Pancreas (tissue), 10 donors: ENCODE measurements at regions not wholly inside any gene's neighbourhood (a gene's known extent, or its start where the extent isn't known, plus 50 kb on each side); places are given as distances from the start of the nearest gene placed in this dataset.

ENCODE experiments used
- ATAC-seq, 4 donors: fragments of 200-7000 bp; cut with Tn5 transposase; one replicate each; pipeline versions ENCODE4 v1.8.0 to v1.9.1; 2020; ENCODE audit warnings: mild to moderate bottlenecking in 4 of 4, moderate library complexity in 4 of 4
- DNase-seq, 6 donors: peaks; one replicate each; pipeline ENCODE4 v3.0.0-alpha.2; 2020
- FAIRE-seq: peaks from 2 replicates; lab custom pipeline; 2012; peaks lifted over from hg19 to GRCh38; lab: Jason Lieb, UNC
- H3K27ac ChIP-seq, 4 donors: fragments of 200-600 bp; sonication (generic); 1 replicate in 3 of 4; 2 replicates in 1 of 4; pipeline versions ENCODE4 v1.5.0 to v1.8.0; 2020
- H3K27me3 ChIP-seq, 4 donors: fragments of 200-600 bp; one replicate each; pipeline ENCODE4 v1.8.0; 2021
- H3K36me3 ChIP-seq, 3 donors: fragments of 200-600 bp; sonication (generic) in 1 of 3; one replicate each; pipeline versions ENCODE4 v1.5.0 to v1.8.0; 2020 to 2021
- H3K4me1 ChIP-seq, 3 donors: fragments of 200-600 bp; one replicate each; pipeline ENCODE4 v1.8.0; 2021
- H3K4me3 ChIP-seq, 4 donors: fragments of 200-600 bp; sonication (generic) in 2 of 4; one replicate each; pipeline versions ENCODE4 v1.5.0 to v1.8.0; 2020 to 2021
- H3K9me3 ChIP-seq, 4 donors: fragments of 200-600 bp; one replicate each; pipeline ENCODE4 v1.8.0; 2021
- WGBS, 2 donors: extraction: QIAGEN DNeasy Blood & Tissue Kit; methylation state at CpG; one replicate each; pipeline ENCODE4 v1.1.7; 2013; 5-methylcytosine and 5-hydroxymethylcytosine counted together
- intact Hi-C, 3 donors: fragments of 100-400 bp; cut with DNase I; formaldehyde crosslinking; loops; one replicate each; pipeline versions ENCODE4 v1.11.1 to v1.14.2; 2022
- TF ChIP-seq, protein P1 (sequence below), 4 donors: fragments of 200-600 bp; sonication (generic) in 3 of 4; IDR thresholded peaks; one replicate each; pipeline versions ENCODE4 v1.5.0 to v1.8.0; 2021; ENCODE audit warnings: antibody characterized with exemption in 4 of 4
- donor health status: healthy with polysubstance abuse.
- donor health status: DM: no; HTN: no; CAD: no; lungs with moderate emphysema.
- donor health status: DM: no; HTN: no; CAD: no.
- donor health status: control.
- donor health status: control.
- donor health status: Bipolar disorder and iron deficiency.
- donor health status: DM: yes; HTN: yes; CAD: no.
- donor health status: DM: no; HTN: no; CAD: no.
- donor health status: DM: no; HTN: no; CAD: no.
- donor health status: DM: yes; HTN: yes; CAD: no.

DNA sequence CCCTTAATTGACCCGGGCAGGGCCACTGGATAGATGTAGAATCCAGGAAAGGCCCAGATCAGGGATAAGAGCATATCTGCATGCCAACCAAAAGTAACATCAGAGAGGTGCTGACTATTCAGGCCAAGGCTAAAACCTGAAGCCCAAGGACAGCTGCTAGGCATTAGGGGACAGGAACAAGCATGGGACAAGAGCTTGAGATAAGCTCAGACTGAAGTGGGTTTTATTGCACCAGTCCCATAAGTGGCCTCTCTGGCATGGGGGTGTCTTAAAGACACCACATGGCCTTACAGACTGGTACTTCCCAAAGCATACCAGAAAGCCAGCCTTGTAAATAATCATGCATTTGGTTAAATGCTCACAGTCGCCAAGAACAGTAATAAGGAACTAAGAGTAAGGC lies 376.1 kb downstream of the FBXW7 start:
- TF ChIP-seq, protein P1, sequence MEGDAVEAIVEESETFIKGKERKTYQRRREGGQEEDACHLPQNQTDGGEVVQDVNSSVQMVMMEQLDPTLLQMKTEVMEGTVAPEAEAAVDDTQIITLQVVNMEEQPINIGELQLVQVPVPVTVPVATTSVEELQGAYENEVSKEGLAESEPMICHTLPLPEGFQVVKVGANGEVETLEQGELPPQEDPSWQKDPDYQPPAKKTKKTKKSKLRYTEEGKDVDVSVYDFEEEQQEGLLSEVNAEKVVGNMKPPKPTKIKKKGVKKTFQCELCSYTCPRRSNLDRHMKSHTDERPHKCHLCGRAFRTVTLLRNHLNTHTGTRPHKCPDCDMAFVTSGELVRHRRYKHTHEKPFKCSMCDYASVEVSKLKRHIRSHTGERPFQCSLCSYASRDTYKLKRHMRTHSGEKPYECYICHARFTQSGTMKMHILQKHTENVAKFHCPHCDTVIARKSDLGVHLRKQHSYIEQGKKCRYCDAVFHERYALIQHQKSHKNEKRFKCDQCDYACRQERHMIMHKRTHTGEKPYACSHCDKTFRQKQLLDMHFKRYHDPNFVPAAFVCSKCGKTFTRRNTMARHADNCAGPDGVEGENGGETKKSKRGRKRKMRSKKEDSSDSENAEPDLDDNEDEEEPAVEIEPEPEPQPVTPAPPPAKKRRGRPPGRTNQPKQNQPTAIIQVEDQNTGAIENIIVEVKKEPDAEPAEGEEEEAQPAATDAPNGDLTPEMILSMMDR (IDR thresholded peaks at IDR 0.05) = no peak
- Histone ChIP-seq H3K4me1 (no peaks in the 10 kb centered on the region), H3K36me3 (no peaks in the 10 kb centered on the region), H3K27ac (no peak overlapping the region), H3K9me3 (no peaks in the 10 kb centered on the region), H3K4me3 (no peak overlapping the region), H3K27me3 (no peaks in the 10 kb centered on the region)
- WGBS, 2 donors = 65 to 71% methylated on average over 2 of the region's 2 CpGs
- intact Hi-C loops = no loop called here
- no peak for FAIRE-seq
- no peak for ATAC-seq
- DNase-seq = no peak

DNA sequence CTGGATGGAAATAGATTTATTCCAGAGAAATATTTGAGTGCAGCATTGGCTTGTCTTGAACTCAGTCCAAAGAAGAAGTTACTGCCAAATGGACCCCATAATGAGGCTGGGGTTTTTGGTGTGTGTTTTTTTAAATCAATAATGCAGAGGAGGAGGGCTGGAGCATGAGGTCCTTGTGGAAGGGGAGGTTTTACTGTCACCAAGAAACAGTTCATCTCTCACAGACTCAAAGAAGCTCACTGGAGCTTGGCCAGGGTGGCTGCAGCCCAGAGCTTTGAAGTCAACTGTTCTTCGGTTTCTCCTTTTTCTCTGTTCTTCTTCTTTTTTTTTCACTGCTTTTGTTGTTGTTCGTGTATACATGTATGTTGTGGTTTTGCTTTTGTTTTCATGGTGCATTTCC lies 377.7 kb downstream of the FBXW7 start:
- DNase-seq = no peak
- Histone ChIP-seq H3K9me3 (no peaks in the 10 kb centered on the region), H3K36me3 (no peaks in the 10 kb centered on the region), H3K4me1 (no peaks in the 10 kb centered on the region), H3K27ac (no peak overlapping the region), H3K4me3 (no peak overlapping the region), H3K27me3 (no peaks in the 10 kb centered on the region)
- TF ChIP-seq, protein P1 (IDR thresholded peaks at IDR 0.05) = no peak
- 52 to 71% methylated on average over 2 of the region's 2 CpGs for WGBS, 2 donors
- no peak for FAIRE-seq
- intact Hi-C loops = no loop called here
- no peak for ATAC-seq

DNA sequence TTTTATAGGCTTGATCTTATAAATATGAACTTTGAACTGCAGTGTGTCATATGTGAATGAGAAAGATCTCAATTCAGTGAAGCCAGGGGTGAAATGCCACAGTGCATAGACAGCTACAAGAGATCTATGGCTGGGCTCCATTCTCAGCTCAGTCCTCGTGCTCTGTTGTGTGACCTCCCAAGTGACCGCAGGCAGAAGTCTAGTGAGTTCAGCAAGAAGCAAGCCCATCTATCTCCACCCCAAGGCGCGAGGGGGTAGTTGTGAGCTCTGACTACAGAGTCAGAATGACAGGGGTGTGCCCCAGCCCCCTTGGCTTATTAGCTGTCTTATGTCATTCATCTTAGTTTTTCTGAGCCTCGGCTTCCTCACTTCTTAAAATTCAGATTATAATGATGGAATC lies 378.3 kb downstream of the FBXW7 start:
- H3K27ac ChIP-seq = no peak overlapping the region
- TF ChIP-seq, protein P1 (IDR thresholded peaks at IDR 0.05) = no peak
- H3K36me3 ChIP-seq = no peaks in the 10 kb centered on the region
- intact Hi-C loops = no loop called here
- FAIRE-seq (no peak), DNase-seq (no peak), ATAC-seq (no peak)
- 81 to 88% methylated on average over 5 of the region's 5 CpGs for WGBS, 2 donors
- H3K27me3 ChIP-seq = no peaks in the 10 kb centered on the region
- no peaks in the 10 kb centered on the region for H3K9me3 ChIP-seq
- H3K4me1 ChIP-seq = no peaks in the 10 kb centered on the region
- H3K4me3 ChIP-seq = no peak overlapping the region

DNA sequence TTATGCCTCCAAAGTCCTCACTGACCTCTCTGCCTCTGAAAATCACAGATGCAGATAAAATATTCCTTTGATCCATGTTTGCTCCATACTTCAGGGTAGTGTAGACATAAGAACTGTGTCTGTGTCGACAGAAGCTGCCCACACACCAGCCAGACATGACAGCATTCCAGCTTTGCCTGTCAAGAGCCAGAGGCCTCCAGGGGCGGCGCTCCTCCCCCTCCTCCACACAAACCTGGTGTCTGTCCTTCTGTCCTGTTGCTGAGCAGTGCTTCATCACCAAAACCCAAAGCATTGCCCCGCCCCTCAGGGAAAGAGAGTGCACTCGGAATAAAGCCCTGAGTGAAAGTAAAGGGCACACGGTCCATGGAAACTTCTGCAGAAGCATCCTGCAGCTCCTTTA lies 379.4 kb downstream of the FBXW7 start:
- Histone ChIP-seq H3K27ac (no peak overlapping the region), H3K4me1 (no peaks in the 10 kb centered on the region), H3K4me3 (no peak overlapping the region), H3K9me3 (no peaks in the 10 kb centered on the region), H3K27me3 (no peaks in the 10 kb centered on the region), H3K36me3 (no peaks in the 10 kb centered on the region)
- intact Hi-C loops = no loop called here
- WGBS, 2 donors = 55 to 63% methylated on average over 6 of the region's 6 CpGs
- TF ChIP-seq, protein P1 (IDR thresholded peaks at IDR 0.05) = no peak
- FAIRE-seq (no peak), ATAC-seq (no peak), DNase-seq (no peak)

DNA sequence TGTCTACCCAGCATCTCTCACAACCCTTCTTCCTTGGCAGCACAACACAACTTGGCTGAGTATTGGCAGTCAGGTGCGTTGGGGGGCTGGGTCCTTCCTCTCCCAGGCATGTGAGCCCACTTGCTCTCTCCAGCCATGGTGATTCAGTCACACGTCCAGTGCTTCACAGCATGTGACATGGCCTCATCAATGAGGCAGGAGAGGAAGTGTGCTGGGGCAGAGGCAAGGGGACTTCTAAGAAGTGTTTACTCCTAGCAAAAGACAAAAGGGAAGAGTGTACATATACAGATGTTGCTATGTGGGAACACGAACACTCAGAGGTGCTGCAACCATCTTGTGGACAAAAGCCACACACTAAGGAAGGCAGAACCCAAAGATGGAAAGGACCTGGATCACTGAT lies 380.8 kb downstream of the FBXW7 start:
- H3K4me3 ChIP-seq = no peak overlapping the region
- no peaks in the 10 kb centered on the region for H3K36me3 ChIP-seq
- 65 to 83% methylated on average over 3 of the region's 3 CpGs for WGBS, 2 donors
- no peaks in the 10 kb centered on the region for H3K9me3 ChIP-seq
- H3K4me1 ChIP-seq = no peaks in the 10 kb centered on the region
- no peaks in the 10 kb centered on the region for H3K27me3 ChIP-seq
- DNase-seq = no peak
- no peak overlapping the region for H3K27ac ChIP-seq
- FAIRE-seq = no peak
- intact Hi-C loops = no loop called here
- ATAC-seq = no peak
- TF ChIP-seq, protein P1 (IDR thresholded peaks at IDR 0.05) = no peak
